ENCODE measurements at regions not wholly inside any gene's neighbourhood (a gene's known extent, or its start where the extent isn't known, plus 50 kb on each side); places are given as distances from the start of the nearest gene placed in this dataset.

GRCh38 chr13:77425705-77426104 lies 98.8 kb upstream of the MYCBP2 start:
- no peak for DNase-seq (ENCODE audit: low spot score)
- ATAC-seq, result peak; percentile 89

DNA sequence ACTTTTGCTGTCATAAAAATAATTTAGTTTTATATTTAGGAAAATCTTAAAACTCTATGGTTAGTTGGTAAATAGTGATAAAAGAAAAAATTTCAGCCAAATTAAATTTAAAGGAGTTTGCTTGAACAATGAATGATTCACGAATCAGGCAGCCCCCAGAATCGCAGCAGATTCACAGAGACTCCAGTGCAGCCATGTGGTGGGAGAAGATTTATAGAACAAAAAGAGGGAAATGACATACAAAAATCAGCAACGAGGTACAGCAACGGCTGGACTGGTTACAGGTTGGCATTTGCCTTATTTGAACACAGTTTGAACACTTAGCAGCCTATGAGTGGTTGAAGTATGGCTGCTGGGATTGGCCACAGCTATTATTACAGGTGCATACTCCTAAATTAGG lies 96.4 kb upstream of the MYCBP2 start:
- DNase-seq (ENCODE audit: low spot score) (no peak), ATAC-seq (no peak)

DNA sequence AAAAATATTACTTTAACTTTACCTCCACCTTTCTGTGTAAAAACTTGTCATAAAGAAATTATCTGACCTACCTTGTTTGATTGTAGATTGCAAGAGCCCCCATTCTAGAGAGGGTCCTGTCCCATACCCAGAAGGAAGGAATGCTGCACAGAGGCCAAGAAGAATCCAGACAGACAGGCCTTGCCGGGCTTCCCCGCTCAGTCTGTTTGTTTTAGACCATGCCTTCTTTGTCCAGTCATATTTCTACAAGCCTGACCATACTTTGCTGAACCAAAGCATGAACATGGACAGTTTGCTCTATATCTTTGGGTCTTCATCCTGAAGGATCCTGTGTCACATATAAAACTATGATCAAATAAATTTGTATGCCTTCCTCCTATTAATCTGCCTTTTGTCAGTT lies 95.8 kb upstream of the MYCBP2 start:
- ATAC-seq (no peak), DNase-seq (ENCODE audit: low spot score) (no peak)

GRCh38 chr13:77417897-77418296 lies 91.0 kb upstream of the MYCBP2 start:
- DNase-seq (ENCODE audit: low spot score), result no peak
- no peak for ATAC-seq

- no peak for ATAC-seq
- DNase-seq (ENCODE audit: low spot score), result no peak
Measured at GRCh38 chr13:77416666-77417212, 89.8 kb upstream of the MYCBP2 start.

DNA sequence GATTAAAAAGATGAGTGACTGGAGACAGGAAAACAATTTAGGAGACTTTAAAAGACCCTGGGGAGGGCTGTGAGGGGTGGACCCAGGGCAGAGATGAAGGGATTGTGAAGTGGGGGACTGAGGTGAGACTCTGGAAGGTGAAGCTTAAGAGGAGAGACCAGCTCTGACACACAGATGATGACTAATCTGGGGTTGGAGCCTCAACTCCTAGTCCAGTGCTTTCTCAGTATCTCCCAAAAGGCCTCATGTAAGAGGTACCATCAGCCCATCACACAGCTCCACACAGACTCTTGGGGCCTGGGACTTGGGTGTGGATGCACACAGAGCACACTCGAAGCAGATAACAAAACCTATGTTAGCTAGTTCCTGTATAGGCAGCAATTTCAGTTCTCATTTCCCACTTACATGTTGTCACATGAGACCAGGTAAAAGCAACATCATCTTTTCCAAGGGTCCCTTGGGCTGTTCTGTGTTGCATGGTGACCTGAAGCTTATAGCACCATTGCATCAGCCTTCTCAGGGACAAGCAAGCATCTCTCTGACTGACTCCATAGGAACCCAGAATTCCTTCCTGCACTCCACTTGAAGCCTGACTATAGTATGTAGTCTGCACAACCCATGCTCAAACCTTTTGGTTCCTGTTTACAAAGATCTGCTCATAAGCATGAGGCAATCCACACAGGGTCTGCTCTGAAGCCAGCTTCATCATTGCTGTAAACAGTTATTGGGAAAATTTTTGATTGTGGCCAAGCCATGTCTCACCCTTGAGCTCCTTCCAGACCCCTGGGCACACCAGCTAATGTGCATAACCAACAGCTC lies 88.6 kb upstream of the MYCBP2 start:
- no peak for DNase-seq (ENCODE audit: low spot score)

DNA sequence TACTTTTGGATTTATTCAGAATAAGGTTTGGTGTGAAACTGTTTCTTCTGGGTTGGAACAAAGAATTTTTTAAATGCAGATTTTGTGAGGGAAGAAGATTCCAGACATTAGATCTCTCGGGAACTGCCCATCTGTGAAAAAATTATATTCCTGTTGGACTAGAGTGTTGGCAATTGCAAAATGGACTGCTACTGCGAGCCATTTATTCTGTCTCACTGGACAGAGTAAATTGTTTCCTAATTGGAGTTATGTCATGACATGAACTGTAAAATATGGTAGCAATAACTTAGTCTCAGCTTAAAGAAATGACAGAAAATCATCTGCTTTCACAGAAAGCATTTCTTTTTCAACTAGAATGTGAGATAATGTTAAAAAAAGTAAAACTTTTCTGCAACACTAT lies 86.0 kb upstream of the MYCBP2 start:
- no peak for ATAC-seq
- DNase-seq (ENCODE audit: low spot score), result no peak

More for the DNA sequence above, 88.6 kb upstream of the MYCBP2 start:
- ATAC-seq, result no peak

DNA sequence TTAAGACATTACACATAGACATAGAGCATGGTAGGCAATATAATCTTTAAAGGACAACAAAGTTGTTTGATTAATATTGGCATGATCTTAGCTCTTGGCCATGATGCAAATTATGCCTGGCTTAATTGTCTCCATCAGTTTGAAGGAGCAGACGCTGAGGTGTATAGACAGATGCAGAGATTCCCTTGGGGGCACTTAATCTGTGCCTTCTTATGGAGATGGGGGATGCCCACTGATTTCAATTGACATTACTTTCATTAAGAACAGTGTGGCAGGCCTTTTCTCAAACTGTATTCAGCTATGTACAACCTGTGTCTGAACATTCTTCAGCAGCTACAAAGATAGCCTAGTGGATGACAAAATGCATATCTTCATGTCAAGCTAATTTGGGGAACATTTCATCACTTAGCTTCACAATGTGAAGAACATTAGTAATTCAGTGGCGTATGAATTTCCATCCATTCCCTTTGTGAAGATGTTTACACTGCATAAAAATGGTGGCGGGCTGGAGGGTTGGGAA lies 85.3 kb upstream of the MYCBP2 start:
- DNase-seq (ENCODE audit: low spot score) (no peak), ATAC-seq (no peak)

DNA sequence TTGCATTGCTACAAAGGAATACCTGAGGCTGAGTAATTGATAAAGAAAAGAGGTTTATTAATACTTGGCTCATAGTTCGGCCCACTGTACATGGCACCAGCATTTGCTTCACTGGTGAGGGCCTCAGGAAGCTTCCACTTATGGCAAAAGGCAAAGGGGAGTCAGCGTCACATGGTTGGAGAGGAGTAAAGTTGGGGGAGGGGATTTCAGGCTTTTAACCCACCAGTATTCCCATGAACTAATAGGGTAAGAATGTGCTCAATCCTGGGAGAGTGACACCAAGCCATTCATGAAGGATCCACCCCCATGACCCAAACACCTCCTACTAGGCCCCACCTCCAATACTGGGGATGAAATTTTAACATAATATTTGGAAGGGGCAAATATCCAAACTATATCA lies 82.5 kb upstream of the MYCBP2 start:
- ATAC-seq, result no peak
- DNase-seq (ENCODE audit: low spot score), result no peak

DNA sequence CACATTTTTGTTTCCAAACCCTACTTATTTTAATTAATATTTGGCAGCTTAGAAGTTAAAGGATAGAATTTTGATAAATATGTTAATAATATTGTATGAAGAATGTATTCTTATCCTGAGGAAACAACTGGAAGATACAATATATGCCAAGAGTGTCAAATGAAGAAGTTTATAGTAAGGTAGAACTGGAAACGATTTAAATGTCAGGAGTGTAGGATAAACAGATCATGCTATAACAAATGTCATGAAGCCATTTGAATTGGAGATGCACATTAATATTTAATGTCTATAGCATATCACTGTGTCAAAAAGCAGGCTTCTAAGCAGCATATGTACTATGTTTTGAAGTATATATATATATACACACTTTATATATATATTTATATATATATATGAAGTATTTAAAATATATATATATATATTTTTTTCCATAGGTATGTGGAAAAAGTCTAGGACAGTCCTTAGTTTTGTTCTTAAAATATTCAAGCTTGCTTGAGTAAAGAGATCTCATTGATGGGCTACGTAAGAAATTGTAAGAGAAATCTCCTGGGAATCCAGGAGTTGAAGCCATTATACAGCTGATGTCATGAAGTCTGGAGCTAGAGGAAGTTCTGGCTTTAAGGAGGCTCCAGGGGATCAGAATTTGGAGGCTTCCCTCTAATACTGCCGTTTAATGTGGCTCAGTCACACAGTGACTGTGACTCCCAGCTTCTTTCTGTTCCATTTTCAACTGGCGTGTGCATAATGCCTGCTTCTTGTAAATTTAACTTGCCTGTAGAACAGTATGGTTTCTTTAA lies 79.9 kb upstream of the MYCBP2 start:
- DNase-seq (ENCODE audit: low spot score) (no peak), ATAC-seq (no peak)

DNA sequence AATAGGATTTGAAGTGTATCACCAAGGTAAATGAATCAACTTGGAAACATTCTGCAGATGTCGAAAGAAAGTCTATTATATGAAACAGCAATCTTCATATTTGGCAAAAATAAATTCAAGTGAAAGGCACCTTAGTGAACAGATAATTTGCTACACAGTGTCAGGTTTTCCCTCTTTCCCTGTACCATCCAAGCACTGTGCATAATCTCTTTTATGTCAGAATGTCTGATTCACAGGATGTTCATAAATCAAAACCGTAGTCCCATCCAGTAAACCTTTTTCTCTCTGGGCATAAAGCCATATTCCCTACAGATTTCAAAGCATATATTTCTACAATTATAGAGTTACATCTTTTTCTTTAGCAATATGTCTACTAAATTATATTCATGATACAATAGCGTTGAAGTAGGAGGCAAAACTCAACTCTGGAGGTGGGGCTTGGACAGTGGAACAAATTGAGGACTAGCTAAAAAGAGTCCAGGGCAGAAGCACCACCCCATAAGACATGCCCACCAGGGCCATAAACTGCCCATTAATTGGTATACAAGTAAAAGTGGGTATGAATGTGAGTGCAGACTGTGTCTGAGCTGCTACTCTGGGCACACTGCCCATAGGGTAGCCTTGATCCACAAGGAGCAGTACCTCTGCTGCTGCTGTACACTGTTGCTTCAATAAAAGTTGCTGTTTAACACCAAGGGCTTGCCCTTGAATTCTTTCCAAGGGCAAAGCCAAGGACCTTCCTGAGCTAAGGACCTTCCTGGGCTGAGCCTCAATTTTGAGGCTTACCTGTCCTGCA lies 72.1 kb upstream of the MYCBP2 start:
- ATAC-seq (no peak), DNase-seq (ENCODE audit: low spot score) (no peak)

DNA sequence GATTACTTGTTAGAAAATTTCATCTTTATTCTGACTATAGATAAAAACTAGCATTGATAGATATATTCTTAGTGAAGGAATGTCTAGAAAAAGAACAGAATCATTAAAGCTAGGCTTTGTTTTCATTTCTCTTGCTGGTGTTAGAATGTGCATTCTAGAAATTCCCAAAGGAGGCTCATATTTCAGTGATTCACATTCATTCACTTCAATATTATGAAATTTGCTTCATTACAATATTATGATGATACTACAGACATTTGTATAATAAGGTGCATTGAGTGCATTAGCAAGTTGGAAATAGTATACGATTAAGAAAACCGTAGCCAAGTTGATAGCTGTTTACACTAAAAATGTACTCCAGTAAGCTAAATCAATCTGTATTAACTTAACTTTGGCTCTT lies 70.7 kb upstream of the MYCBP2 start:
- DNase-seq (ENCODE audit: low spot score), result no peak
- ATAC-seq, result no peak

- ATAC-seq (no peak), DNase-seq (ENCODE audit: low spot score) (no peak)
Measured at GRCh38 chr13:77391475-77391874, 64.6 kb upstream of the MYCBP2 start.

DNA sequence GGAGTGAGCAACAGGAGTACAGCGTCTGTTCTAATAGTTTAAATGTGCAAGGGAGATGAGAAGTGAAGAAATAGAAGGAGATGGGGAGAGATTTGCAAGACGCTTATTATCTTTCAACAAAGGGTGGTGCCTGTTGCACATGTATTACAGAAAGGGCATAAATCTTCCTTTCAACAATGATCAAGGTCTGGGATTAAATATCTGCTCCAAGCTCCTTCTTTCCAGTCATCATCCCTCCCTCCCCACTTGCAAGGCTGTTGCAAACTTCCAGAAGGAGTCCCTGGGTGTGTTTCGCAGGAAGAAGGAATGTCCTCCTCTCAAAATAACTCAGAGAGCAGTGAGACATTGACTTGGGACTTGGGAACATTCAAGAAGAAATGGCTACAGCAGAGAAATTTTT lies 63.5 kb upstream of the MYCBP2 start:
- DNase-seq (ENCODE audit: low spot score) (no peak), ATAC-seq (no peak)

GRCh38 chr13:77389625-77390000 lies 62.7 kb upstream of the MYCBP2 start:
- ATAC-seq (no peak), DNase-seq (ENCODE audit: low spot score) (no peak)

GRCh38 chr13:77388944-77389624 lies 62.2 kb upstream of the MYCBP2 start:
- DNase-seq (ENCODE audit: low spot score) (no peak), ATAC-seq (no peak)

DNA sequence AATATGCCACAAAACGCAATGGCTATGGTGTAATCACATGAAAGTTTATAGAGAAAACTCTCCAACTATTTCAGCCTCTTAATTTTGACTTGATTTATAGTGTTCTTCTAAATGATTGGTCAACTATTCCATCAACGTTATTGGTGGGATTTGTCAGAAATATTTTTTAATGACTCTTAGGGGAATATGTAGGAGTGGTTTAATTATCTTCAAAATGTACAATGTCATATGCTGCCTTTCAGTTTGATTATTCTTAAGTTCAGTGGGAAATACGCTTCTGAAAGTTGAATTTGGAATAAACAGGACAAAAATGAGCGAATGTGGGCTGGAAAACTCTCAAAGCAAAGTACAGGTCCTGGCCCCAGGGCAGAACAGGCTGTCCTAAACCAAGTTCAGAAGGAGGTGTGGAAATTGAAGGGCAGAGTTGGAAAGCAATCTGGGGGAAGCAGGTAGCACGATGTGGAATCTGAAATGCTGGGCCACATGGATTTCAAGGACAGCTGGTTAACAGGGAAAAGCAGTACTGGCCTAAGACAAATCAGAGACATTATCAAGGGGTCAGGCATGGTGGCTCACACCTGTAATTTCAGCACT lies 60.8 kb upstream of the MYCBP2 start:
- peak; percentile 55 for DNase-seq (ENCODE audit: low spot score)
- ATAC-seq, result peak; percentile 88

- DNase-seq (ENCODE audit: low spot score) (no peak), ATAC-seq (peak; percentile 47)
Measured at GRCh38 chr13:77386880-77387606, 60.1 kb upstream of the MYCBP2 start.

DNA sequence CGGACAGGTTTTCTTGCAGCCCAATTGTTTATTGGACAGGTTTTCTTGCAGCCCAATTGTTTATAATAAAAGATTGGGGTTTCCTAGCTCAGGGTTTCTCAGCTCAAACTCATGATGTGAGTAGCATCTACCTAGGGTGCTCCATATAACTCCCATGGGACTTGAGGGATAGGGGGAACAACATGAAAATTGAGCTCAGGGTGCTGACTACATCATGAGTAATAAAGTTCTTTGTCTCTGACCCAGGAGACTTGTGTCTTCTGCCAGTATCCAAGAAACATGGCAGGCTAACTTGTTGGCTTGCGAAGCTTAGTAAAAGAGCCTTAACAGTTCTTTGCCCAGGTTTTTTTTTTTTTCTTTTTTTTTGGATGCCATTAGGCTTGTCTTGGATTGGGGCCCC lies 59.2 kb upstream of the MYCBP2 start:
- DNase-seq (ENCODE audit: low spot score) (no peak), ATAC-seq (no peak)

Measured in left lobe of liver (tissue), 2 donors.